RWPE1 (cell line): ENCODE measurements at regions not wholly inside any gene's neighbourhood (a gene's known extent, or its start where the extent isn't known, plus 50 kb on each side); places are given as distances from the start of the nearest gene placed in this dataset.
"Not testable (repeated sequence)": the region's sequence is repeated elsewhere in the genome, so short reads cannot be mapped to it uniquely, and the experiment has no call there.

ENCODE experiments used
- CTCF ChIA-PET: fragments of 350-600 bp; sonication (Branson Sonifier 250); formaldehyde crosslinking; extraction: SDS; loops from one replicate; lab custom pipeline; 2021; lab: Yijun Ruan, JAX
- POLR2A ChIA-PET: fragments of 400-600 bp; formaldehyde crosslinking; extraction: SDS; loops from one replicate; lab custom pipeline; 2020; ENCODE audit warnings: antibody characterized with exemption; ENCODE audit not compliant: low non-redundant PET; lab: Yijun Ruan, JAX
- DNase-seq: peaks from one replicate; pipeline ENCODE4 v3.0.0; 2012; ENCODE audit warnings: low spot score
- H3K27ac ChIP-seq: fragments of 450-650 bp; 2 replicates; pipeline ENCODE4 v1.5.1; 2017
- TF ChIP-seq, protein P1 (sequence below): fragments of 450-650 bp; conservative IDR thresholded peaks from 2 replicates; pipeline ENCODE4 v1.5.1; 2017; ENCODE audit warnings: low read depth, mild to moderate bottlenecking

DNA sequence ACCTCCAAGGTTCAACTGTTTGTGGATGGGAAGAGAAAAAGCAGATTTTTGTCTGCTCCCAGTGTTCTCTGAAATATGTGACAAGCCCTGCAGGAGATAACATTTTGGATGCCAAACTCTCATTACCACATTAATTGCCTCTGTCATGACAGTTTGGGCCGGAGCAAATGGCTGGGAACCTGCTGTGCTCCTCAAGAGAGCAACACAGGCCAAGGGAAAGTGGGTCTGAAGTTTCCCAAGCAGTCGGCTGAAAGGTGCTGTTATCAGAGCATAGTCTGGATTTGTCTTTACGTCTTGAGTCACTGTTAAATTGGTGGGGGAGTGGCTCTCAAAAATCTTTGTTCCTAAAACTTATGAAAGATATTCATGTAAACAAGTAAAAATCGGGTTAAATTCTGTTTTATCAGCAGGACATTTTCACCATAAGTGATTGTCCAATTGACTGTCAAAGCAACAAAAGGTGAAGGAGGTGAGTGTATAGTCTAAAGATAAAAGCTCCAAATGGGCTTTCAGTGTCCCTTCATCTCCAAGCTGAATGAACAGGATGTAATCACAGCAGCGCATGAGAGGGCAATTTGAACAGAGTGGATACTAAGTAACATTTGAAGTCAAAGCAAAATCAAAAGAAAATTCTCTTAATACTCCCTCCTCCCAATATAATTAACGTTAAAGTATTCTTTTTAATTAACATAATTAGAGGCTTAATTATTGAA is 844.8 kb downstream of the PCDH17 start:
- POLR2A ChIA-PET, result no interaction called here
- DNase-seq, result no peak
- CTCF ChIA-PET, result no interaction called here
- TF ChIP-seq, protein P1, sequence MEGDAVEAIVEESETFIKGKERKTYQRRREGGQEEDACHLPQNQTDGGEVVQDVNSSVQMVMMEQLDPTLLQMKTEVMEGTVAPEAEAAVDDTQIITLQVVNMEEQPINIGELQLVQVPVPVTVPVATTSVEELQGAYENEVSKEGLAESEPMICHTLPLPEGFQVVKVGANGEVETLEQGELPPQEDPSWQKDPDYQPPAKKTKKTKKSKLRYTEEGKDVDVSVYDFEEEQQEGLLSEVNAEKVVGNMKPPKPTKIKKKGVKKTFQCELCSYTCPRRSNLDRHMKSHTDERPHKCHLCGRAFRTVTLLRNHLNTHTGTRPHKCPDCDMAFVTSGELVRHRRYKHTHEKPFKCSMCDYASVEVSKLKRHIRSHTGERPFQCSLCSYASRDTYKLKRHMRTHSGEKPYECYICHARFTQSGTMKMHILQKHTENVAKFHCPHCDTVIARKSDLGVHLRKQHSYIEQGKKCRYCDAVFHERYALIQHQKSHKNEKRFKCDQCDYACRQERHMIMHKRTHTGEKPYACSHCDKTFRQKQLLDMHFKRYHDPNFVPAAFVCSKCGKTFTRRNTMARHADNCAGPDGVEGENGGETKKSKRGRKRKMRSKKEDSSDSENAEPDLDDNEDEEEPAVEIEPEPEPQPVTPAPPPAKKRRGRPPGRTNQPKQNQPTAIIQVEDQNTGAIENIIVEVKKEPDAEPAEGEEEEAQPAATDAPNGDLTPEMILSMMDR, result no peak
- H3K27ac ChIP-seq, result no peak overlapping the region

DNA sequence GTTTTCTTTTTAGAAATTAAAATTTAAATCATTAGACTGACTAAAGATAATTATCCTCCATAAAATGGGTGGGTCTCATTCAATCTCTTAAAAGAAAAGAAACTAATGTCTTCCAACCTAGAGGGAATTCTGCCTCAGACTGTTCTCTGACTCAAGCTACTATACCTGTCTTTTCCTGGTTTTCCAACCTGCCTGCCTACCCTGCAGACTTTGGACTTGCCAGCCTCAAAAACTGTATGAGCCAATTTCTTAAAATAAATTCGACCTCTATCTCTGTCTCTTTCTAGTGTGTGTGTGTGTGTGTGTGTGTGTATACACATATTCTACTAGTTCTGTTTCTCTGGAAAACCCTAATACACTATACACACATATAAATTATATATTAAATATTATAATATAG is 847.3 kb downstream of the PCDH17 start:
- ChIA-PET POLR2A (no interaction called here), CTCF (no interaction called here)
- TF ChIP-seq, protein P1, result no peak
- DNase-seq, result no peak
- no peak overlapping the region for H3K27ac ChIP-seq

DNA sequence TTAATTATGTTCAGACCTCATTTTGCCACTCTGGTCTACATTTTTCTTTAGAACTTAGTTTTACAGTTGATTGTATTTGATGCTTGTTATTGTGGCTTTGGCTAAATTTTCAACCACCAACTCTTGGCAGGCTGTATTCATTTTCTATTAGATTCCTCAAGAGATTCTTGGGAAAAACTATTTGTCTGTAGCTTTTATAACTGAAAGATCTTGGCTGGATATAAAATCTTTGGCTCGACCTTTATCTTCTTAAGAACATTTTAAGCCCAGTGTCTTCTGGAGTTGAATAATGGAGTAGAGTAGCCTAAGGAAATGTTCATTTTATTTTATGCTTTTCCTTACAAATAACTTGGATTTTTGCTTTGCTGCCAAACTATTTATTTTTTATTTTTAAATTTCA is 848.5 kb downstream of the PCDH17 start:
- CTCF ChIA-PET, result no interaction called here
- H3K27ac ChIP-seq, result no peak overlapping the region
- TF ChIP-seq, protein P1, result no peak
- POLR2A ChIA-PET, result no interaction called here
- DNase-seq, result no peak

DNA sequence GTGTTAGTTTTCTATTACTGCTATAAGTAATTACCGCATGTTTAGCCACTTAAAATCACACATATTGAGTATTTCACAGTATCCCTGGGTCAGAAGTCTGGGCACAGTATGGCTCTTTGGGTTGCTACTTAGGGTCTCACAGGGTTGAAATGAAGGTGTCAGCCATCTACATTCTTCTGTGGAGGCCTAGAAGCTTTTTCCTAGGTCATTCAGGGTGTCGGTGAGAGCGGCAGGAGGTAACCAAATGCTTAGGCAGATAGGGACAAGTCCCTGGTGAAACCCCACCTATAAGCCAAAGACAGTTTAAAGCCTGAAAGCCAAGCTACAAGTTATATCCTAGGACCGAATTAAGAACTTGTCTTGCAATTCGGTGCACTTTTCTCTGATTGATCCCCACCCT is 856.7 kb downstream of the PCDH17 start:
- TF ChIP-seq, protein P1, result no peak
- ChIA-PET POLR2A (no interaction called here), CTCF (no interaction called here)
- H3K27ac ChIP-seq, result no peak overlapping the region
- DNase-seq, result no peak

DNA sequence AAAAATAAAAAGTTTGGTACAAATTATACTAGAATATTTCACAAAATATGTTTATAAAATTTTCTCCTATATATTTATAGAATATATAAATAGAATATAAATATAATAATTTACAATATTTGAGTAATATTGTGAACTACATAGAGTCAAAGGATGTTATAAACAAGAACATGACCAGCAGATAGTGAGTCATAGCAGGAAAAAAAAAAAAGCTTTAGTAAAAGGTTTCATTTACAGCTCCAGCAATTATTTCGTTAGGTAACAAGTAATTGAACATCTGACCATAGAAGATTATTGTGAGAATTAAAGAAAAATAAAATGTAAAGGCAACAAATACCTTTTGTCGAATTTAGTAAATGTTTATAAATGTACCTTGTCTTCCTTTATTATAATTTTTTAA is 864.1 kb downstream of the PCDH17 start:
- H3K27ac ChIP-seq, result no peak overlapping the region
- no peak for DNase-seq
- TF ChIP-seq, protein P1, result no peak
- ChIA-PET POLR2A (no interaction called here), CTCF (interaction anchor here (0.5 to 0.7 kb wide), 3 partner anchors 12 to 1004 kb away, joined by 4 to 5 read pairs (median 4); no protein-coding TSS in a partner anchor)

DNA sequence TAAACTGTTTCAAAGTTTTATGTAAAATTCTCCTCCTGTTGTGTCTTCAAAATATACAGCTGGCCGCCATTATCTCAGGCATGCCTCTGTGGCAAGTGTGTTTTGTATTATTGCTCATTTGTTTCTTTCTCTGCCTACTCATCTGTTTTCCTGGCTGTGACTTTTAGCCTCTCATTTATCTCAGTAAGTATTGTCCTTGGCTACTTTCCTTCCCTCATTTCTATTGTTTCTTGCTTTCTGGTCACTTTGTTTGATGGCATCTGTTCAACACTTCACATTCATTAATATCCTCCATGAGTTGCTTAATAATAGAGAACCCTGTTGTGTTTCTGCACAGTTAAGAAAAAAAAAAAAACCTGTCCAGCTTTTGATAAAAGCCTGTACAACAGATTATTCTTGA is 869.4 kb downstream of the PCDH17 start:
- DNase-seq, result no peak
- TF ChIP-seq, protein P1, result no peak
- POLR2A ChIA-PET, result no interaction called here
- H3K27ac ChIP-seq, result no peak overlapping the region
- CTCF ChIA-PET, result no interaction called here

DNA sequence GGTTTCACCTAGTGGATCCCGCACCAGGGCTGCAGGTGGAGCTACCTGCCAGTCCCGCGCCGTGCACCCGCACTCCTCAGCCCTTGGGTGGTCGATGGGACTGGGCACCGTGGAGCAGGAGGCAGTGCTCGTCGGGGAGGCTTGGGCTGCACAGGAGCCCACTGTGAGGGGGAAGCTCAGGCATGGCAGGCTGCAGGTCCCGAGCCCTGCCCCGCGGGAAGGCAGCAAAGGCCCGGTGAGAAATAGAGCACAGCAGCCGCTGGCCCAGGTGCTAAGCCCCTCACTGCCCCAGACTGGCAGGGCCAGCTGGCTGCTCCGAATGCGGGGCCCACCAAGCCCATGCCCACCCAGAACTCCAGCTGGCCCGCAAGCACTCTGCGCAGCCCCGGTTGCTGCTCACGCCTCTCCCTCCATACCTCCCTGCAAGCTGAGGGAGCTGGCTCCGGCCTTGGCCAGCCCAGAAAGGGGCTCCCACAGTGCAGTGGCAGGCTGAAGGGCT is 872.7 kb downstream of the PCDH17 start:
- CTCF ChIA-PET, POLR2A ChIA-PET, DNase-seq, H3K27ac ChIP-seq: not testable (repeated sequence)

DNA sequence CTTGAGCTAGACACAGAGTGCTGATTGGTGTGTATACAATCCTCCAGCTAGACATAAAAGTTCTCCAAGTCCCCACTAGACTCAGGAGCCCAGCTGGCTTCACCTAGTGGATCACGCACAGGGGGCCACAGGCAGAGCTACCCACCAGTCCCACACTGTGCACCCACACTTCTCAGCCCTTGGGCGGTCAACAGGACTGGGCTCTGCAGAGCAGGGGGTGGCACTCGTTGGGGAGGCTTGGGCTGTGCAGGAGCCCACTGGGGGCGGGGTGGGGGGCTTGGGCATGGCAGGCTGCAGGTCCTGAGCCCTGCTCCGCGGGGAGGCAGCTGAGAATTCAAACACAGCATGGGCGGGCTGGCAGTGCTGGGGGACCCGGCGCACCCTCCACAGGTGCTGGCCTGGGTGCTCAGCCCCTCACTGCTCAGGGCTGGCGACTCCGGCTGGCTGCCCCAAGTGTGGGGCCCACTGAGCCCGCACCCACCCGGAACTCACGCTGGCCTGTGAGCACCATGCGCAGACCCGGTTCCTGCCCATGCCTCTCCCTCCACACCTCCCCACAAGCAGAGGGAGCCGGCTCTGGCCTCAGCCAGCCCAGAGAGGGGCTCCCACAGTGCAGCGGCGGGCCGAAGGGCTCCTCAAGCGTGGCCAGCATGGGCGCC is 873.8 kb downstream of the PCDH17 start:
- CTCF ChIA-PET, DNase-seq, H3K27ac ChIP-seq, POLR2A ChIA-PET: not testable (repeated sequence)
